Lower leg skin (tissue), 3 donors: ENCODE measurements at regions not wholly inside any gene's neighbourhood (a gene's known extent, or its start where the extent isn't known, plus 50 kb on each side); places are given as distances from the start of the nearest gene placed in this dataset.

ENCODE experiments used
- CTCF ChIP-seq, 3 donors: fragments of 450-650 bp; IDR thresholded peaks; one replicate each; pipeline ENCODE4 v1.5.1; 2016; ENCODE audit warnings: antibody characterized with exemption in 3 of 3, mild to moderate bottlenecking in 3 of 3, moderate library complexity in 2 of 3
- POLR2A ChIP-seq, 2 donors: fragments of 450-650 bp; IDR thresholded peaks; one replicate each; pipeline ENCODE4 v1.6.1; 2016 to 2017; ENCODE audit warnings: antibody characterized with exemption in 2 of 2, mild to moderate bottlenecking in 1 of 2, moderate library complexity in 1 of 2

- TF ChIP-seq CTCF (IDR thresholded peaks at IDR 0.05) (no peak), POLR2A (IDR thresholded peaks at IDR 0.05) (no peak)
These were observed 202.7 kb upstream of the MVB12B start for GRCh38 chr9:126123927-126124326.
